Body of pancreas (tissue), 4 donors: ENCODE measurements at regions not wholly inside any gene's neighbourhood (a gene's known extent, or its start where the extent isn't known, plus 50 kb on each side); places are given as distances from the start of the nearest gene placed in this dataset.

Source experiments
- ATAC-seq: fragments of 150-250 bp; one replicate; pipeline ENCODE4 v1.9.1; 2016
- DNase-seq, 4 donors: peaks; one replicate each; pipeline ENCODE4 v3.0.0-alpha.2; 2019
- H3K27ac ChIP-seq, 4 donors: fragments of 200-600 bp; sonication (generic); 1 replicate in 3 of 4; 2 replicates in 1 of 4; pipeline versions ENCODE4 v1.5.1 to v1.6.1; 2016 to 2019; ENCODE audit warnings: mild to moderate bottlenecking in 1 of 4, mixed read lengths in 1 of 4, moderate library complexity in 1 of 4
- H3K27me3 ChIP-seq, 2 donors: fragments of 200-600 bp; sonication (generic); one replicate each; pipeline ENCODE4 v1.6.0; 2016; ENCODE audit warnings: mild to moderate bottlenecking in 1 of 2
- H3K36me3 ChIP-seq, 2 donors: fragments of 200-600 bp; sonication (generic); replicated peaks in 1 of 2; 2 replicates each; pipeline ENCODE4 v1.5.1; 2016; ENCODE audit warnings: low read depth in 2 of 2; ENCODE audit not compliant: insufficient read depth in 1 of 2
- H3K4me1 ChIP-seq: fragments of 200-600 bp; sonication (generic); one replicate; pipeline ENCODE4 v1.6.0; 2016
- H3K4me3 ChIP-seq, 2 donors: fragments of 200-600 bp; sonication (generic); 1 replicate in 1 of 2; 2 replicates in 1 of 2; pipeline ENCODE4 v1.5.1; 2016 to 2019
- H3K9me3 ChIP-seq, 3 donors: fragments of 200-600 bp; sonication (generic); 1 replicate in 2 of 3; 2 replicates in 1 of 3; pipeline ENCODE4 v1.5.1; 2016
- CTCF ChIP-seq, 7 experiments: fragments of 450-650 bp in 4 of 7; fragments of 200-600 bp in 3 of 7; sonication (generic) in 3 of 7; IDR thresholded peaks; one replicate each; pipeline ENCODE4 v1.5.1; 2016 to 2019; ENCODE audit warnings: antibody characterized with exemption in 7 of 7
- POLR2A ChIP-seq, 3 donors: fragments of 450-650 bp; IDR thresholded peaks; one replicate each; pipeline ENCODE4 v1.6.1; 2016; ENCODE audit warnings: antibody characterized with exemption in 3 of 3, mild to moderate bottlenecking in 2 of 3
- WGBS, 2 donors: methylation state at CpG; one replicate each; pipeline ENCODE4 v1.1.5; 2017; 5-methylcytosine and 5-hydroxymethylcytosine counted together
- intact Hi-C: fragments of 100-400 bp; cut with DNase I; formaldehyde crosslinking; loops from one replicate; pipeline ENCODE4 v1.15.1; 2023

GRCh38 chr9:99731950-99732349, 89.7 kb upstream of the NR4A3 start:
- H3K4me3 ChIP-seq, result no peak overlapping the region
- TF ChIP-seq POLR2A (IDR thresholded peaks at IDR 0.05) (no peak), CTCF (IDR thresholded peaks at IDR 0.05) (no peak)
- ATAC-seq (no peak), DNase-seq (no peak)
- no peaks in the 10 kb centered on the region for H3K9me3 ChIP-seq
- H3K27ac ChIP-seq, result no peak overlapping the region
- intact Hi-C loops, result no loop called here
- H3K4me1 ChIP-seq, result no peaks in the 10 kb centered on the region
- 62 to 68% methylated on average over 2 of the region's 2 CpGs for WGBS, 2 donors
- no peaks in the 10 kb centered on the region for H3K36me3 ChIP-seq
- no peaks in the 10 kb centered on the region for H3K27me3 ChIP-seq

GRCh38 chr9:99732715-99733114, 89.0 kb upstream of the NR4A3 start:
- DNase-seq (peak in 1 of 4 donors; percentile 3), ATAC-seq (peak; percentile 40)
- H3K9me3 ChIP-seq, result no peaks in the 10 kb centered on the region
- no peak overlapping the region for H3K27ac ChIP-seq
- TF ChIP-seq POLR2A (IDR thresholded peaks at IDR 0.05) (no peak), CTCF (IDR thresholded peaks at IDR 0.05) (no peak)
- intact Hi-C loops, result no loop called here
- no peaks in the 10 kb centered on the region for H3K36me3 ChIP-seq
- H3K27me3 ChIP-seq, result no peaks in the 10 kb centered on the region
- 56 to 63% methylated on average over 5 of the region's 5 CpGs for WGBS, 2 donors
- no peak overlapping the region for H3K4me3 ChIP-seq
- H3K4me1 ChIP-seq, result no peaks in the 10 kb centered on the region

- intact Hi-C loops, result no loop called here
- Histone ChIP-seq H3K27ac (no peak overlapping the region), H3K9me3 (no peaks in the 10 kb centered on the region), H3K27me3 (no peaks in the 10 kb centered on the region), H3K4me1 (no peaks in the 10 kb centered on the region), H3K36me3 (no peaks in the 10 kb centered on the region), H3K4me3 (no peak overlapping the region)
- WGBS, 2 donors, result 94 to 98% methylated on average over 2 of the region's 2 CpGs
- ATAC-seq (no peak), DNase-seq (no peak)
- TF ChIP-seq CTCF (IDR thresholded peaks at IDR 0.05) (no peak), POLR2A (IDR thresholded peaks at IDR 0.05) (no peak)
Measured at GRCh38 chr9:99735041-99735440, 86.6 kb upstream of the NR4A3 start.

- Histone ChIP-seq H3K27ac (no peak overlapping the region), H3K36me3 (no peaks in the 10 kb centered on the region), H3K27me3 (no peaks in the 10 kb centered on the region), H3K4me3 (no peak overlapping the region), H3K4me1 (no peaks in the 10 kb centered on the region), H3K9me3 (no peaks in the 10 kb centered on the region)
- ATAC-seq, result no peak
- intact Hi-C loops, result no loop called here
- WGBS, 2 donors, result 74 to 75% methylated on average over 3 of the region's 3 CpGs
- no peak for DNase-seq
- TF ChIP-seq POLR2A (IDR thresholded peaks at IDR 0.05) (no peak), CTCF (IDR thresholded peaks at IDR 0.05) (no peak)
Measured at GRCh38 chr9:99736291-99736690, 85.4 kb upstream of the NR4A3 start.

- whole genome bisulfite sequencing, 2 donors, result 86 to 88% methylated on average over 4 of the region's 4 CpGs
- no peaks in the 10 kb centered on the region for H3K36me3 ChIP-seq
- H3K9me3 ChIP-seq, result no peaks in the 10 kb centered on the region
- H3K4me1 ChIP-seq, result no peaks in the 10 kb centered on the region
- no peak overlapping the region for H3K4me3 ChIP-seq
- no peak for ATAC-seq
- H3K27me3 ChIP-seq, result no peaks in the 10 kb centered on the region
- intact Hi-C loops, result no loop called here
- no peak for DNase-seq
- no peak overlapping the region for H3K27ac ChIP-seq
- TF ChIP-seq POLR2A (IDR thresholded peaks at IDR 0.05) (no peak), CTCF (IDR thresholded peaks at IDR 0.05) (no peak)
Measured at GRCh38 chr9:99737649-99738048, 84.0 kb upstream of the NR4A3 start.
